K562 (cell line): ENCODE measurements at regions not wholly inside any gene's neighbourhood (a gene's known extent, or its start where the extent isn't known, plus 50 kb on each side); places are given as distances from the start of the nearest gene placed in this dataset.

Experiments used
- WHSC1 ChIP-seq: IDR thresholded peaks from one replicate; pipeline ENCODE4 v1.6.1; 2012; ENCODE audit warnings: low read length, control low read depth, inconsistent platforms
- ZBTB8A ChIP-seq: fragments of 450-650 bp; IDR thresholded peaks from 2 replicates; pipeline ENCODE4 v1.6.1; 2018; ENCODE audit warnings: mild to moderate bottlenecking, moderate library complexity; ENCODE audit not compliant: partially characterized antibody
- ZHX1 ChIP-seq: fragments of 150-350 bp; conservative IDR thresholded peaks from 2 replicates; pipeline ENCODE4 v1.6.1; 2014; ENCODE audit warnings: low read length
- ZNF609 ChIP-seq: sonication (generic); formaldehyde crosslinking; IDR thresholded peaks from 2 replicates; pipeline ENCODE4 v1.8.1; 2023; ENCODE audit warnings: missing genetic modification reagents, mild to moderate bottlenecking, borderline replicate concordance
- TF ChIP-seq, protein P1 (sequence below): fragments of 450-650 bp; formaldehyde crosslinking; IDR thresholded peaks from 2 replicates; pipeline ENCODE4 v1.4.0; 2020; ENCODE audit warnings: mild to moderate bottlenecking, moderate library complexity
- TF ChIP-seq, protein P2 (sequence below): sonication (generic); formaldehyde crosslinking; IDR thresholded peaks from 2 replicates; pipeline ENCODE4 v1.8.0; 2023; ENCODE audit warnings: mild to moderate bottlenecking, missing genetic modification reagents
- TF ChIP-seq, protein P3 (sequence below): fragments of 250-450 bp; sonication (Bioruptor Pico); IDR thresholded peaks from 2 replicates; pipeline ENCODE4 v1.4.0; 2020; ENCODE audit warnings: borderline replicate concordance

- TF ChIP-seq ZNF609 (CRISPR knock-in tag) (no peak), ZBTB8A (no peak), WHSC1 (no peak), ZHX1 (no peak)
- TF ChIP-seq, protein P1, sequence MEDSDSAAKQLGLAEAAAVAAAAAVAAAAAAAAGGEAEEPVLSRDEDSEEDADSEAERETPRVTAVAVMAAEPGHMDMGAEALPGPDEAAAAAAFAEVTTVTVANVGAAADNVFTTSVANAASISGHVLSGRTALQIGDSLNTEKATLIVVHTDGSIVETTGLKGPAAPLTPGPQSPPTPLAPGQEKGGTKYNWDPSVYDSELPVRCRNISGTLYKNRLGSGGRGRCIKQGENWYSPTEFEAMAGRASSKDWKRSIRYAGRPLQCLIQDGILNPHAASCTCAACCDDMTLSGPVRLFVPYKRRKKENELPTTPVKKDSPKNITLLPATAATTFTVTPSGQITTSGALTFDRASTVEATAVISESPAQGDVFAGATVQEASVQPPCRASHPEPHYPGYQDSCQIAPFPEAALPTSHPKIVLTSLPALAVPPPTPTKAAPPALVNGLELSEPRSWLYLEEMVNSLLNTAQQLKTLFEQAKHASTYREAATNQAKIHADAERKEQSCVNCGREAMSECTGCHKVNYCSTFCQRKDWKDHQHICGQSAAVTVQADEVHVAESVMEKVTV (CRISPR knock-in tag) = no peak
- TF ChIP-seq, protein P2, sequence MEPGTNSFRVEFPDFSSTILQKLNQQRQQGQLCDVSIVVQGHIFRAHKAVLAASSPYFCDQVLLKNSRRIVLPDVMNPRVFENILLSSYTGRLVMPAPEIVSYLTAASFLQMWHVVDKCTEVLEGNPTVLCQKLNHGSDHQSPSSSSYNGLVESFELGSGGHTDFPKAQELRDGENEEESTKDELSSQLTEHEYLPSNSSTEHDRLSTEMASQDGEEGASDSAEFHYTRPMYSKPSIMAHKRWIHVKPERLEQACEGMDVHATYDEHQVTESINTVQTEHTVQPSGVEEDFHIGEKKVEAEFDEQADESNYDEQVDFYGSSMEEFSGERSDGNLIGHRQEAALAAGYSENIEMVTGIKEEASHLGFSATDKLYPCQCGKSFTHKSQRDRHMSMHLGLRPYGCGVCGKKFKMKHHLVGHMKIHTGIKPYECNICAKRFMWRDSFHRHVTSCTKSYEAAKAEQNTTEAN (CRISPR knock-in tag) = no peak
- TF ChIP-seq, protein P3, sequence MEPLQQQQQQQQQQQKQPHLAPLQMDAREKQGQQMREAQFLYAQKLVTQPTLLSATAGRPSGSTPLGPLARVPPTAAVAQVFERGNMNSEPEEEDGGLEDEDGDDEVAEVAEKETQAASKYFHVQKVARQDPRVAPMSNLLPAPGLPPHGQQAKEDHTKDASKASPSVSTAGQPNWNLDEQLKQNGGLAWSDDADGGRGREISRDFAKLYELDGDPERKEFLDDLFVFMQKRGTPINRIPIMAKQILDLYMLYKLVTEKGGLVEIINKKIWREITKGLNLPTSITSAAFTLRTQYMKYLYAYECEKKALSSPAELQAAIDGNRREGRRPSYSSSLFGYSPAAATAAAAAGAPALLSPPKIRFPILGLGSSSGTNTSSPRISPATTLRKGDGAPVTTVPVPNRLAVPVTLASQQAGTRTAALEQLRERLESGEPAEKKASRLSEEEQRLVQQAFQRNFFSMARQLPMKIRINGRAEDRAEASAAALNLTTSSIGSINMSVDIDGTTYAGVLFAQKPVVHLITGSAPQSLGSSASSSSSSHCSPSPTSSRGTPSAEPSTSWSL (CRISPR knock-in tag) = no peak
Measured at GRCh38 chr6:98498144-98498775, 336.1 kb upstream of the POU3F2 start (continued).
